GM23248 (cell line): ENCODE measurements at regions not wholly inside any gene's neighbourhood (a gene's known extent, or its start where the extent isn't known, plus 50 kb on each side); places are given as distances from the start of the nearest gene placed in this dataset.

Experiments used
- EZH2 ChIP-seq: fragments of 200-600 bp; sonication (generic); IDR thresholded peaks from 2 replicates; pipeline ENCODE4 v1.6.1; 2018; ENCODE audit warnings: antibody characterized with exemption, mild to moderate bottlenecking; ENCODE audit not compliant: insufficient read depth, poor library complexity, severe bottlenecking
- EZH2phosphoT487 ChIP-seq: fragments of 200-600 bp; sonication (generic); IDR thresholded peaks from 2 replicates; pipeline ENCODE4 v1.6.1; 2018; ENCODE audit warnings: antibody characterized with exemption, moderate library complexity, mild to moderate bottlenecking, low read depth; ENCODE audit not compliant: insufficient read depth

GRCh38 chr15:69595009-69595791 is 142.6 kb downstream of the RPLP1 start:
- TF ChIP-seq EZH2, result no peak
- TF ChIP-seq EZH2phosphoT487, result no peak
